ENCODE measurements at regions not wholly inside any gene's neighbourhood (a gene's known extent, or its start where the extent isn't known, plus 50 kb on each side); places are given as distances from the start of the nearest gene placed in this dataset.
"Not testable (repeated sequence)": the region's sequence is repeated elsewhere in the genome, so short reads cannot be mapped to it uniquely, and the experiment has no call there.

- not testable (repeated sequence) for TF ChIP-seq GABPA (IDR thresholded peaks at IDR 0.05; ENCODE audit: borderline replicate concordance, insufficient read depth, low read length); CTCF (IDR thresholded peaks at IDR 0.05; ENCODE audit: control extremely low read depth in 1 of 3, insufficient read depth in 1 of 3, low read depth in 1 of 3, low read length in 3 of 3); BRCA1 (IDR thresholded peaks at IDR 0.05; ENCODE audit: low read depth, low read length); RFX5 (IDR thresholded peaks at IDR 0.05; ENCODE audit: borderline replicate concordance, low read depth, low read length); MAX (IDR thresholded peaks at IDR 0.05)
These were observed 229.3 kb downstream of the POTEG start for GRCh38 chr14:19204827-19205226.
